ENCODE measurements at regions not wholly inside any gene's neighbourhood (a gene's known extent, or its start where the extent isn't known, plus 50 kb on each side); places are given as distances from the start of the nearest gene placed in this dataset.

DNA sequence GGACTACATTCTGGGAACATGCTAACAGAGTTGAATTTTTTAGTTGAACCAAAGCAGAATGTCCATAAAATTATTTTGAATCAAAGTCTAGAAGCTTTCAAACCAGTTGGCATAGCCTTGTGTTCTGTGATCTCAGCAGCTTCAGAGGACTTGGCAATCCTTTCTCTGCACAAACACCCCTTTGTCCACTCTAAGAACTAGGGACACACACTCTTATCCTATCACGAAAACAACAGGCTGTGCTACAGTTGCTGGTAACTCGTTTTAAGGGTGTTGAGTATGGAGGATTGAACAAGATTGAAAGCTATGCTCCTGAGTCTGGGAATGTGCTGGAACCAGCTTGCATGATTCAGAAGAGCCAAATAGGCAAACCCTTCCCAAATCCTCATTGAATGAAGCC is 76.4 kb upstream of the PRSS58 start:
- TF ChIP-seq, protein P1, sequence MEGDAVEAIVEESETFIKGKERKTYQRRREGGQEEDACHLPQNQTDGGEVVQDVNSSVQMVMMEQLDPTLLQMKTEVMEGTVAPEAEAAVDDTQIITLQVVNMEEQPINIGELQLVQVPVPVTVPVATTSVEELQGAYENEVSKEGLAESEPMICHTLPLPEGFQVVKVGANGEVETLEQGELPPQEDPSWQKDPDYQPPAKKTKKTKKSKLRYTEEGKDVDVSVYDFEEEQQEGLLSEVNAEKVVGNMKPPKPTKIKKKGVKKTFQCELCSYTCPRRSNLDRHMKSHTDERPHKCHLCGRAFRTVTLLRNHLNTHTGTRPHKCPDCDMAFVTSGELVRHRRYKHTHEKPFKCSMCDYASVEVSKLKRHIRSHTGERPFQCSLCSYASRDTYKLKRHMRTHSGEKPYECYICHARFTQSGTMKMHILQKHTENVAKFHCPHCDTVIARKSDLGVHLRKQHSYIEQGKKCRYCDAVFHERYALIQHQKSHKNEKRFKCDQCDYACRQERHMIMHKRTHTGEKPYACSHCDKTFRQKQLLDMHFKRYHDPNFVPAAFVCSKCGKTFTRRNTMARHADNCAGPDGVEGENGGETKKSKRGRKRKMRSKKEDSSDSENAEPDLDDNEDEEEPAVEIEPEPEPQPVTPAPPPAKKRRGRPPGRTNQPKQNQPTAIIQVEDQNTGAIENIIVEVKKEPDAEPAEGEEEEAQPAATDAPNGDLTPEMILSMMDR (IDR thresholded peaks at IDR 0.05): no peak
- no peak for TF ChIP-seq POLR2A (IDR thresholded peaks at IDR 0.05)

Data from breast epithelium (tissue), 3 donors.